OCI-LY1 (cell line): ENCODE measurements at regions not wholly inside any gene's neighbourhood (a gene's known extent, or its start where the extent isn't known, plus 50 kb on each side); places are given as distances from the start of the nearest gene placed in this dataset.

Experiments
- CTCF ChIP-seq: fragments of 200-600 bp; sonication (generic), shearing (Covaris generic); IDR thresholded peaks from 2 replicates; pipeline ENCODE4 v1.5.1; 2017; ENCODE audit warnings: mild to moderate bottlenecking, antibody characterized with exemption, low read length, moderate library complexity, mixed read lengths
- EZH2 ChIP-seq: fragments of 200-600 bp; sonication (generic), shearing (Covaris generic); IDR thresholded peaks from 2 replicates; pipeline ENCODE4 v1.8.0; 2017; ENCODE audit warnings: borderline replicate concordance, mixed run types, mild to moderate bottlenecking, antibody characterized with exemption, low read length, moderate library complexity, mixed read lengths

GRCh38 chr11:86186386-86186785, 58.2 kb upstream of the EED start:
- no peak for TF ChIP-seq CTCF
- no peak for TF ChIP-seq EZH2
